OCI-LY7 (cell line): ENCODE measurements at regions not wholly inside any gene's neighbourhood (a gene's known extent, or its start where the extent isn't known, plus 50 kb on each side); places are given as distances from the start of the nearest gene placed in this dataset.

Experiments
- BruUV-seq: library from RNA; stranded (reverse); fragments of 400-500 nt; replicated peaks from 2 replicates; lab custom pipeline; 2021; lab: Mats Ljungman, UMichigan
- CTCF ChIA-PET: fragments of 300-600 bp; sonication (Branson Sonifier 250); formaldehyde crosslinking; loops from one replicate; lab custom pipeline; 2022; ENCODE audit warnings: antibody characterized with exemption; ENCODE audit not compliant: unreplicated experiment; lab: Charles Lee
- POLR2A ChIA-PET: fragments of 300-600 bp; sonication (Branson Sonifier 250); formaldehyde crosslinking; loops from one replicate; lab custom pipeline; 2022; ENCODE audit warnings: antibody characterized with exemption; lab: Charles Lee
- DNase-seq: peaks from one replicate; pipeline ENCODE4 v3.0.0-alpha.2; 2015; ENCODE audit warnings: low spot score
- H2AFZ ChIP-seq: fragments of 200-600 bp; sonication (generic), shearing (Covaris generic); 2 replicates; pipeline ENCODE4 v1.6.1; 2014; ENCODE audit warnings: mild to moderate bottlenecking, antibody characterized with exemption, low read length, moderate library complexity
- H3K27ac ChIP-seq: fragments of 200-600 bp; sonication (generic); 2 replicates; pipeline ENCODE4 v1.5.1; 2014; ENCODE audit warnings: mixed run types, low read depth, mild to moderate bottlenecking, moderate library complexity, low read length, inconsistent platforms; ENCODE audit not compliant: poor library complexity, severe bottlenecking
- H3K36me3 ChIP-seq: fragments of 200-600 bp; sonication (generic); 2 replicates; pipeline ENCODE4 v1.6.1; 2014; ENCODE audit warnings: mild to moderate bottlenecking, antibody characterized with exemption, low read length, moderate library complexity, mixed read lengths; ENCODE audit not compliant: insufficient read depth
- H3K4me1 ChIP-seq: fragments of 200-600 bp; sonication (generic); 2 replicates; pipeline ENCODE4 v1.5.1; 2014; ENCODE audit warnings: mild to moderate bottlenecking, low read length; ENCODE audit not compliant: insufficient read depth, poor library complexity, severe bottlenecking
- H3K4me2 ChIP-seq: fragments of 200-600 bp; sonication (generic); 2 replicates; pipeline ENCODE4 v1.6.1; 2014; ENCODE audit warnings: mild to moderate bottlenecking, low read length
- H3K4me3 ChIP-seq: fragments of 200-600 bp; sonication (generic); 2 replicates; pipeline ENCODE4 v1.5.1; 2014; ENCODE audit warnings: mild to moderate bottlenecking, low read depth, low read length; ENCODE audit not compliant: poor library complexity, severe bottlenecking
- H3K79me2 ChIP-seq: fragments of 200-600 bp; sonication (generic); 2 replicates; pipeline ENCODE4 v1.6.1; 2016; ENCODE audit warnings: low read depth, mild to moderate bottlenecking, low read length, moderate library complexity, mixed read lengths; ENCODE audit not compliant: insufficient read depth
- H3K9me2 ChIP-seq: fragments of 200-600 bp; sonication (generic); 2 replicates; pipeline ENCODE4 v1.6.1; 2016; ENCODE audit warnings: mild to moderate bottlenecking, low read length, mixed read lengths; ENCODE audit not compliant: insufficient read depth
- H3K9me3 ChIP-seq: fragments of 200-600 bp; sonication (generic); 2 replicates; pipeline ENCODE4 v1.6.1; 2014; ENCODE audit warnings: mild to moderate bottlenecking, mixed run types, low read length, mixed read lengths
- H4K20me1 ChIP-seq: fragments of 200-600 bp; sonication (generic); 2 replicates; pipeline ENCODE4 v1.6.1; 2014; ENCODE audit warnings: mild to moderate bottlenecking, antibody characterized with exemption, low read length, moderate library complexity, mixed read lengths; ENCODE audit not compliant: insufficient read depth
- CTCF ChIP-seq: fragments of 200-600 bp; sonication (generic); conservative IDR thresholded peaks from 2 replicates; pipeline ENCODE4 v1.5.1; 2014; ENCODE audit warnings: mild to moderate bottlenecking, antibody characterized with exemption, low read length, moderate library complexity, mixed read lengths
- EZH2phosphoT487 ChIP-seq: fragments of 200-600 bp; sonication (generic); IDR thresholded peaks from 2 replicates; pipeline ENCODE4 v1.6.1; 2018; ENCODE audit warnings: low read depth, borderline replicate concordance, mild to moderate bottlenecking, mixed run types, antibody characterized with exemption, low read length, moderate library complexity, mixed read lengths
- intact Hi-C: fragments of 100-400 bp; cut with micrococcal nuclease; formaldehyde crosslinking; loops from one replicate; pipeline ENCODE4 v1.10.0; 2022; ENCODE audit not compliant: unreplicated experiment

- POLR2A ChIA-PET: no interaction called here
- Histone ChIP-seq H4K20me1 (no peaks in the 10 kb centered on the region), H3K9me2 (no peaks in the 10 kb centered on the region), H3K9me3 (no peaks in the 10 kb centered on the region), H3K36me3 (no peaks in the 10 kb centered on the region), H3K27ac (no peak overlapping the region), H3K4me1 (no peaks in the 10 kb centered on the region), H3K4me2 (no peak overlapping the region), H3K4me3 (no peak overlapping the region), H2AFZ (no peak overlapping the region), H3K79me2 (no peaks in the 10 kb centered on the region)
- TF ChIP-seq CTCF (no peak), EZH2phosphoT487 (no peak)
- no TSS peak for BruUV-seq
- DNase-seq: no peak
- intact Hi-C loops: no loop called here
- CTCF ChIA-PET: no interaction called here
These were observed 400.6 kb downstream of the PABPC4L start for GRCh38 chr4:133800966-133801365.

- DNase-seq: no peak
- Histone ChIP-seq H2AFZ (no peak overlapping the region), H3K4me3 (no peak overlapping the region), H3K27ac (no peak overlapping the region), H3K79me2 (no peaks in the 10 kb centered on the region), H3K4me1 (no peaks in the 10 kb centered on the region), H3K36me3 (no peaks in the 10 kb centered on the region), H3K9me2 (no peaks in the 10 kb centered on the region), H3K9me3 (no peaks in the 10 kb centered on the region), H3K4me2 (no peak overlapping the region), H4K20me1 (no peaks in the 10 kb centered on the region)
- BruUV-seq: no TSS peak
- no peak for TF ChIP-seq CTCF
- TF ChIP-seq EZH2phosphoT487: no peak
- intact Hi-C loops: no loop called here
- ChIA-PET CTCF (no interaction called here), POLR2A (no interaction called here)
These were observed 401.8 kb downstream of the PABPC4L start for GRCh38 chr4:133799717-133800315.

GRCh38 chr4:133777661-133778060 lies 423.9 kb downstream of the PABPC4L start:
- H3K9me2 ChIP-seq: no peaks in the 10 kb centered on the region
- H3K4me3 ChIP-seq: no peak overlapping the region
- H3K9me3 ChIP-seq: no peaks in the 10 kb centered on the region
- ChIA-PET POLR2A (interaction anchor here (0.6 to 0.9 kb wide), 8 partner anchors 11 to 1064 kb away, joined by 3 to 6 read pairs (median 5); no protein-coding TSS in a partner anchor), CTCF (no interaction called here)
- no peak overlapping the region for H3K4me2 ChIP-seq
- no peaks in the 10 kb centered on the region for H3K4me1 ChIP-seq
- H4K20me1 ChIP-seq: no peaks in the 10 kb centered on the region
- BruUV-seq: no TSS peak
- intact Hi-C loops: no loop called here
- no peak for DNase-seq
- no peak for TF ChIP-seq EZH2phosphoT487
- no peak for TF ChIP-seq CTCF
- H3K36me3 ChIP-seq: no peaks in the 10 kb centered on the region
- no peak overlapping the region for H2AFZ ChIP-seq
- H3K79me2 ChIP-seq: no peaks in the 10 kb centered on the region
- H3K27ac ChIP-seq: no peak overlapping the region
